Esophagus muscularis mucosa (tissue), 4 donors: ENCODE measurements at regions not wholly inside any gene's neighbourhood (a gene's known extent, or its start where the extent isn't known, plus 50 kb on each side); places are given as distances from the start of the nearest gene placed in this dataset.
A peak's percentile ranks its signal among the peaks of the same experiment; 100 is the strongest.

Experiments
- DNase-seq: peaks from one replicate; pipeline ENCODE4 v3.0.0-alpha.2; 2017; ENCODE audit errors: extremely low spot score
- H3K27ac ChIP-seq, 4 donors: fragments of 200-600 bp; sonication (generic); replicated peaks in 1 of 4; 1 replicate in 3 of 4; 2 replicates in 1 of 4; pipeline ENCODE4 v1.5.1; 2016 to 2019; ENCODE audit warnings: mild to moderate bottlenecking in 1 of 4
- H3K27me3 ChIP-seq, 4 donors: fragments of 200-600 bp; sonication (generic); one replicate each; pipeline versions ENCODE4 v1.5.1 to v1.6.0; 2016 to 2019
- H3K36me3 ChIP-seq, 4 donors: fragments of 200-600 bp; sonication (generic); one replicate each; pipeline ENCODE4 v1.5.1; 2016 to 2019
- H3K4me1 ChIP-seq, 4 donors: fragments of 200-600 bp; sonication (generic); one replicate each; pipeline ENCODE4 v1.5.1; 2016 to 2019
- H3K4me3 ChIP-seq, 4 donors: fragments of 200-600 bp; sonication (generic); 1 replicate in 2 of 4; 2 replicates in 2 of 4; pipeline ENCODE4 v1.5.1; 2016 to 2019; ENCODE audit warnings: mild to moderate bottlenecking in 4 of 4, moderate library complexity in 1 of 4
- H3K9me3 ChIP-seq, 4 donors: fragments of 200-600 bp; sonication (generic); 1 replicate in 3 of 4; 2 replicates in 1 of 4; pipeline ENCODE4 v1.5.1; 2016 to 2019
- EP300 ChIP-seq: sonication (generic); formaldehyde crosslinking; IDR thresholded peaks from one replicate; pipeline ENCODE4 v1.6.1; 2017; ENCODE audit warnings: antibody characterized with exemption
- POLR2A ChIP-seq: fragments of 450-650 bp; IDR thresholded peaks from one replicate; pipeline ENCODE4 v1.6.1; 2017; ENCODE audit warnings: antibody characterized with exemption, moderate library complexity, mild to moderate bottlenecking, low read depth
- POLR2AphosphoS5 ChIP-seq, 2 donors: sonication (generic); formaldehyde crosslinking; IDR thresholded peaks; one replicate each; pipeline ENCODE4 v1.6.1; 2017; ENCODE audit warnings: antibody characterized with exemption in 2 of 2
- WGBS: methylation state at CpG from one replicate; pipeline ENCODE4 v1.1.5; 2018; 5-methylcytosine and 5-hydroxymethylcytosine counted together
- intact Hi-C: fragments of 100-400 bp; cut with DNase I; formaldehyde crosslinking; loops from one replicate; pipeline ENCODE4 v1.15.1; 2023
- TF ChIP-seq, protein P1 (sequence below), 3 experiments: fragments of 200-600 bp in 2 of 3; fragments of 450-650 bp in 1 of 3; sonication (generic) in 2 of 3; IDR thresholded peaks; one replicate each; pipeline ENCODE4 v1.5.1; 2017 to 2019; ENCODE audit warnings: antibody characterized with exemption in 3 of 3, mild to moderate bottlenecking in 2 of 3, moderate library complexity in 1 of 3

- Histone ChIP-seq H3K4me3 (no peak overlapping the region), H3K36me3 (no peaks in the 10 kb centered on the region), H3K27ac (no peak overlapping the region), H3K9me3 (no peaks in the 10 kb centered on the region), H3K27me3 (no peaks in the 10 kb centered on the region), H3K4me1 (peaks cover 11 to 31% (median 30%) of the 10 kb centered on the region in 4 donors)
- 94% methylated on average over 3 of the region's 3 CpGs for WGBS
- intact Hi-C loops: no loop called here
- TF ChIP-seq, protein P1, sequence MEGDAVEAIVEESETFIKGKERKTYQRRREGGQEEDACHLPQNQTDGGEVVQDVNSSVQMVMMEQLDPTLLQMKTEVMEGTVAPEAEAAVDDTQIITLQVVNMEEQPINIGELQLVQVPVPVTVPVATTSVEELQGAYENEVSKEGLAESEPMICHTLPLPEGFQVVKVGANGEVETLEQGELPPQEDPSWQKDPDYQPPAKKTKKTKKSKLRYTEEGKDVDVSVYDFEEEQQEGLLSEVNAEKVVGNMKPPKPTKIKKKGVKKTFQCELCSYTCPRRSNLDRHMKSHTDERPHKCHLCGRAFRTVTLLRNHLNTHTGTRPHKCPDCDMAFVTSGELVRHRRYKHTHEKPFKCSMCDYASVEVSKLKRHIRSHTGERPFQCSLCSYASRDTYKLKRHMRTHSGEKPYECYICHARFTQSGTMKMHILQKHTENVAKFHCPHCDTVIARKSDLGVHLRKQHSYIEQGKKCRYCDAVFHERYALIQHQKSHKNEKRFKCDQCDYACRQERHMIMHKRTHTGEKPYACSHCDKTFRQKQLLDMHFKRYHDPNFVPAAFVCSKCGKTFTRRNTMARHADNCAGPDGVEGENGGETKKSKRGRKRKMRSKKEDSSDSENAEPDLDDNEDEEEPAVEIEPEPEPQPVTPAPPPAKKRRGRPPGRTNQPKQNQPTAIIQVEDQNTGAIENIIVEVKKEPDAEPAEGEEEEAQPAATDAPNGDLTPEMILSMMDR (IDR thresholded peaks at IDR 0.05): no peak
- peak; percentile 91 for DNase-seq
Measured at GRCh38 chr11:112839051-112839450, 122.2 kb upstream of the NCAM1 start.

GRCh38 chr11:112841729-112842128 is 119.5 kb upstream of the NCAM1 start:
- intact Hi-C loops: no loop called here
- 77% methylated on average over 3 of the region's 3 CpGs for WGBS
- H3K27ac ChIP-seq: no peak overlapping the region
- no peaks in the 10 kb centered on the region for H3K9me3 ChIP-seq
- H3K4me1 ChIP-seq: peaks cover 0 to 14% (median 12%) of the 10 kb centered on the region in 4 donors
- no peaks in the 10 kb centered on the region for H3K27me3 ChIP-seq
- TF ChIP-seq, protein P1 (IDR thresholded peaks at IDR 0.05): no peak
- TF ChIP-seq POLR2A: no peak
- no peak for TF ChIP-seq EP300
- TF ChIP-seq POLR2AphosphoS5 (IDR thresholded peaks at IDR 0.05): no peak
- no peak overlapping the region for H3K4me3 ChIP-seq
- no peaks in the 10 kb centered on the region for H3K36me3 ChIP-seq
- DNase-seq: peak; percentile 85

DNA sequence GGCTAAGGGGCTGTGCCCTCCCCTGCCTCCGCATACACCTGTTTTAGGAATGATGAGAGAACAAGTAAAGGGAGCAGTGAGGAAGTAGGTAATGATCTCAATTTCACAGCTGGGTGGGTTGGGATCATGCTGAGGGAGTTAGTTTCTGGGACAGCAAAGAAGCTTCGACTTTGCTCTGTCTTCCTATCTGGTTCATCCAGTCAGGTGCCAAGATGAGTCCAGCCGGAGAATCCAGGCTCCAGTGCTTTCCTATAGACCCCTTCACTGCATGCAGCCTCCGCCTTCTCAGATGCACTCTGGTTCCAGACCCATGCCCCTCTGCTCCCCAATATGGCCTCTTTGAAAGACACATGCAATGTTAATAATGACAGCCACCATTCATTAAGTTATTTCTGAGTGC is 119.1 kb upstream of the NCAM1 start:
- Histone ChIP-seq H3K4me3 (no peak overlapping the region), H3K4me1 (peaks cover 0 to 12% (median 9%) of the 10 kb centered on the region in 4 donors), H3K36me3 (no peaks in the 10 kb centered on the region), H3K9me3 (no peaks in the 10 kb centered on the region), H3K27ac (no peak overlapping the region), H3K27me3 (no peaks in the 10 kb centered on the region)
- TF ChIP-seq, protein P1 (IDR thresholded peaks at IDR 0.05): no peak
- TF ChIP-seq POLR2AphosphoS5 (IDR thresholded peaks at IDR 0.05): no peak
- TF ChIP-seq POLR2A: no peak
- TF ChIP-seq EP300: no peak
- intact Hi-C loops: no loop called here
- DNase-seq: peak; percentile 87
- WGBS: 88% methylated on average over 4 of the region's 4 CpGs

DNA sequence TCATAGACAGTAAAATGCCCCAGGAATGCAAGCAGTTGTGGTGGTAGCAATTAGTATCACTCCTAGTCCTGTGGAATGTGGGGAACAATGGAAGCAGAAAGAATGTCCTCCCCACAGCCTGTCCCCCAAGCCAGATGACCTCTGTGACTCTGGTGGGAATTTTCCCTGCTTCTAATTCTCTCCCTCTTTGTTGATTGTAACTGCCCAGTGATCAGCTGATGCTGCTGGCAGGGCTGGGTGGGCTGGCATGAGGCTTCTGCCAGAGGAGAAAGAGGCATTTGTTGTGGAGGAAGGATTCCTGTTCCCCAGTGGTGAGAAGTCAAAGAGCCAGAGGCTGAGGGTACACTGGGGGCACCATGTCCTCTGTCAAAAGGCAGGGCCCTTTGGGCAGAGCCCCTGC is 116.7 kb upstream of the NCAM1 start:
- H3K27ac ChIP-seq: no peak overlapping the region
- no peaks in the 10 kb centered on the region for H3K4me1 ChIP-seq
- intact Hi-C loops: no loop called here
- H3K4me3 ChIP-seq: no peak overlapping the region
- peak; percentile 83 for DNase-seq
- H3K36me3 ChIP-seq: no peaks in the 10 kb centered on the region
- H3K9me3 ChIP-seq: no peaks in the 10 kb centered on the region
- no peaks in the 10 kb centered on the region for H3K27me3 ChIP-seq
- no peak for TF ChIP-seq EP300
- TF ChIP-seq, protein P1 (IDR thresholded peaks at IDR 0.05): no peak
- TF ChIP-seq POLR2AphosphoS5 (IDR thresholded peaks at IDR 0.05): no peak
- TF ChIP-seq POLR2A: no peak

GRCh38 chr11:112847568-112847967 is 113.7 kb upstream of the NCAM1 start:
- WGBS: 94% methylated on average over 4 of the region's 4 CpGs
- peak; percentile 85 for DNase-seq

More at GRCh38 chr11:112847568-112847967, 113.7 kb upstream of the NCAM1 start:
- Histone ChIP-seq H3K27me3 (no peaks in the 10 kb centered on the region), H3K9me3 (no peaks in the 10 kb centered on the region), H3K4me1 (no peaks in the 10 kb centered on the region), H3K36me3 (no peaks in the 10 kb centered on the region), H3K4me3 (no peak overlapping the region), H3K27ac (no peak overlapping the region)
- intact Hi-C loops: no loop called here
- no peak for TF ChIP-seq EP300
- no peak for TF ChIP-seq POLR2A
- TF ChIP-seq, protein P1 (IDR thresholded peaks at IDR 0.05): no peak
- TF ChIP-seq POLR2AphosphoS5 (IDR thresholded peaks at IDR 0.05): no peak
